Heart left ventricle (tissue), 16 donors: ENCODE measurements at regions not wholly inside any gene's neighbourhood (a gene's known extent, or its start where the extent isn't known, plus 50 kb on each side); places are given as distances from the start of the nearest gene placed in this dataset.

Experiments
- ATAC-seq, 4 donors: fragments of 200-7000 bp; cut with Tn5 transposase; one replicate each; pipeline ENCODE4 v1.9.1; 2020 to 2022; ENCODE audit warnings: moderate library complexity in 4 of 4, mild to moderate bottlenecking in 3 of 4, moderate number of reproducible peaks in 1 of 4
- DNase-seq, 5 donors: peaks; one replicate each; pipeline ENCODE4 v3.0.0-alpha.2; 2020
- H3K27ac ChIP-seq, 12 donors: fragments of 200-600 bp; sonication (generic) in 4 of 12; one replicate each; pipeline versions ENCODE4 v1.5.0 to v1.8.0; 2016 to 2022; ENCODE audit warnings: mild to moderate bottlenecking in 2 of 12
- H3K27me3 ChIP-seq, 9 donors: fragments of 200-600 bp; sonication (generic) in 2 of 9; one replicate each; pipeline versions ENCODE4 v1.5.1 to v1.8.0; 2016 to 2022; ENCODE audit warnings: mild to moderate bottlenecking in 3 of 9
- H3K36me3 ChIP-seq, 9 donors: fragments of 200-600 bp; sonication (generic) in 2 of 9; one replicate each; pipeline versions ENCODE4 v1.5.0 to v1.8.0; 2018 to 2022; ENCODE audit warnings: mild to moderate bottlenecking in 2 of 9
- H3K4me1 ChIP-seq, 12 donors: fragments of 200-600 bp; sonication (generic) in 4 of 12; one replicate each; pipeline versions ENCODE4 v1.5.0 to v1.8.0; 2016 to 2022; ENCODE audit warnings: mild to moderate bottlenecking in 3 of 12
- H3K4me3 ChIP-seq, 12 donors: fragments of 200-600 bp; sonication (generic) in 4 of 12; one replicate each; pipeline versions ENCODE4 v1.5.0 to v1.8.0; 2017 to 2022; ENCODE audit warnings: mild to moderate bottlenecking in 9 of 12, moderate library complexity in 4 of 12
- H3K9me3 ChIP-seq, 12 donors: fragments of 200-600 bp; sonication (generic) in 4 of 12; one replicate each; pipeline versions ENCODE4 v1.5.0 to v1.8.0; 2016 to 2022; ENCODE audit warnings: mild to moderate bottlenecking in 1 of 12
- CTCF ChIP-seq, 12 donors: fragments of 200-600 bp; sonication (generic) in 4 of 12; IDR thresholded peaks; one replicate each; pipeline versions ENCODE4 v1.5.0 to v1.8.0; 2018 to 2022; ENCODE audit warnings: antibody characterized with exemption in 12 of 12, mild to moderate bottlenecking in 5 of 12
- POLR2A ChIP-seq, 2 donors: fragments of 450-650 bp; IDR thresholded peaks; one replicate each; pipeline ENCODE4 v1.6.1; 2017; ENCODE audit warnings: antibody characterized with exemption in 2 of 2, mild to moderate bottlenecking in 2 of 2, moderate library complexity in 2 of 2
- WGBS, 4 donors: extraction: QIAGEN DNeasy Blood & Tissue Kit in 2 of 4; methylation state at CpG; one replicate each; pipeline versions ENCODE4 v1.1.5 to v1.1.7; 2013 to 2018; 5-methylcytosine and 5-hydroxymethylcytosine counted together
- intact Hi-C, 10 donors: fragments of 100-400 bp; cut with DNase I; formaldehyde crosslinking; loops; one replicate each; pipeline versions ENCODE4 v1.11.1 to v1.14.2; 2022
- donor health status: ischemic (EF 13 %, LVEDD 7.1; RV severe dilation, severe dysfunction).
- donor health status: healthy with polysubstance abuse.
- donor health status: DM: no; HTN: yes; CAD: no.
- donor health status: DM: no; HTN: no; CAD: no.
- donor health status: ischemic (EF 25% LVEDD 6.9; RV normal size, moderate dysfunction).
- donor health status: ischemic (EF 25% LVEDD 5.7; RV mildly dilated, moderate dysfunction).
- donor health status: healthy.
- donor health status: DM: yes; HTN: yes; CAD: no.
- donor health status: ischemic (EF 35%, LVEDD 5.7; RV mildly dilated, moderate dysfunction).
- donor health status: nonischemic (EF 11% LVEDD 7.7; RV severe dilation, severe dysfunction).
- donor health status: DM: yes; HTN: yes; CAD: no.
- donor health status: PGD.
- donor health status: ischemic (EF 29% LVEDD 5.4; RV normal size, mild dysfunction).
- donor health status: nonischemic (EF 23%, LVEDD 6.1; RV moderate dilation, normal function).

GRCh38 chr4:137993232-137993631 is 248.9 kb downstream of the SLC7A11 start:
- ATAC-seq (no peak), DNase-seq (no peak)
- Histone ChIP-seq H3K9me3 (no peaks in the 10 kb centered on the region), H3K27me3 (no peaks in the 10 kb centered on the region), H3K27ac (no peak overlapping the region), H3K36me3 (no peaks in the 10 kb centered on the region), H3K4me3 (no peak overlapping the region), H3K4me1 (no peaks in the 10 kb centered on the region)
- intact Hi-C loops = no loop called here
- 88 to 100% (median 96%) methylated on average over 1 of the region's 1 CpG for WGBS, 4 donors
- TF ChIP-seq POLR2A (IDR thresholded peaks at IDR 0.05) (no peak), CTCF (IDR thresholded peaks at IDR 0.05) (no peak)

- ATAC-seq = no peak
- no peaks in the 10 kb centered on the region for H3K9me3 ChIP-seq
- no peak for TF ChIP-seq CTCF (IDR thresholded peaks at IDR 0.05)
- no peak for TF ChIP-seq POLR2A (IDR thresholded peaks at IDR 0.05)
Measured at GRCh38 chr4:137981277-137981676, 260.9 kb downstream of the SLC7A11 start.

GRCh38 chr4:137980641-137981040 is 261.5 kb downstream of the SLC7A11 start:
- H3K36me3 ChIP-seq = no peaks in the 10 kb centered on the region
- H3K27ac ChIP-seq = no peak overlapping the region
- WGBS, 4 donors = 60 to 70% (median 67%) methylated on average over 2 of the region's 2 CpGs
- ATAC-seq (no peak), DNase-seq (no peak)
- H3K9me3 ChIP-seq = no peaks in the 10 kb centered on the region
- TF ChIP-seq POLR2A (IDR thresholded peaks at IDR 0.05) (no peak), CTCF (IDR thresholded peaks at IDR 0.05) (peak in 1 of 12 donors; percentile 8)
- H3K27me3 ChIP-seq = no peaks in the 10 kb centered on the region
- H3K4me1 ChIP-seq = no peaks in the 10 kb centered on the region
- H3K4me3 ChIP-seq = no peak overlapping the region
- intact Hi-C loops = no loop called here

More at GRCh38 chr4:137981277-137981676, 260.9 kb downstream of the SLC7A11 start:
- Histone ChIP-seq H3K4me3 (no peak overlapping the region), H3K27me3 (no peaks in the 10 kb centered on the region), H3K4me1 (no peaks in the 10 kb centered on the region), H3K27ac (no peak overlapping the region), H3K36me3 (no peaks in the 10 kb centered on the region)
- WGBS, 4 donors = 88 to 95% (median 89%) methylated on average over 3 of the region's 3 CpGs
- DNase-seq = no peak
- intact Hi-C loops = no loop called here

GRCh38 chr4:137979938-137980337 is 262.2 kb downstream of the SLC7A11 start:
- Histone ChIP-seq H3K36me3 (no peaks in the 10 kb centered on the region), H3K4me1 (no peaks in the 10 kb centered on the region), H3K27me3 (no peaks in the 10 kb centered on the region), H3K27ac (no peak overlapping the region), H3K4me3 (no peak overlapping the region), H3K9me3 (no peaks in the 10 kb centered on the region)
- DNase-seq (no peak), ATAC-seq (no peak)
- 87 to 97% (median 90%) methylated on average over 1 of the region's 1 CpG for WGBS, 4 donors
- TF ChIP-seq CTCF (IDR thresholded peaks at IDR 0.05) = no peak
- no peak for TF ChIP-seq POLR2A (IDR thresholded peaks at IDR 0.05)
- intact Hi-C loops = no loop called here
